GM10266 (cell line): ENCODE measurements at regions not wholly inside any gene's neighbourhood (a gene's known extent, or its start where the extent isn't known, plus 50 kb on each side); places are given as distances from the start of the nearest gene placed in this dataset.
"Not testable (repeated sequence)": the region's sequence is repeated elsewhere in the genome, so short reads cannot be mapped to it uniquely, and the experiment has no call there.

ENCODE experiments used
- DNase-seq: peaks from one replicate; pipeline ENCODE4 v3.0.0; 2012; ENCODE audit errors: extremely low spot score
- CTCF ChIP-seq: IDR thresholded peaks from 2 replicates; pipeline ENCODE4 v1.5.1; 2012; ENCODE audit warnings: mild to moderate bottlenecking, low read depth; ENCODE audit not compliant: control insufficient read depth, insufficient read depth; ENCODE audit errors: missing control alignments

- no peak for TF ChIP-seq CTCF
- DNase-seq, result no peak
Measured at GRCh38 chr4:159922119-159922518, 819.2 kb downstream of the RAPGEF2 start.

GRCh38 chr4:159925770-159926169, 822.9 kb downstream of the RAPGEF2 start:
- no peak for DNase-seq
- no peak for TF ChIP-seq CTCF

- TF ChIP-seq CTCF, result no peak
- DNase-seq, result no peak
Measured at GRCh38 chr4:159926871-159927270, 824.0 kb downstream of the RAPGEF2 start.

- TF ChIP-seq CTCF, result no peak
- no peak for DNase-seq
Measured at GRCh38 chr4:159927781-159928180, 824.9 kb downstream of the RAPGEF2 start.

GRCh38 chr4:159934602-159935001, 831.7 kb downstream of the RAPGEF2 start:
- not testable (repeated sequence) for DNase-seq

GRCh38 chr4:159937595-159937994, 834.7 kb downstream of the RAPGEF2 start:
- peak; percentile 14 for DNase-seq
- no peak for TF ChIP-seq CTCF

GRCh38 chr4:159939681-159940080, 836.8 kb downstream of the RAPGEF2 start:
- DNase-seq, result not testable (repeated sequence)

- no peak for DNase-seq
- no peak for TF ChIP-seq CTCF
Measured at GRCh38 chr4:159941076-159941475, 838.2 kb downstream of the RAPGEF2 start.
